ENCODE measurements at regions not wholly inside any gene's neighbourhood (a gene's known extent, or its start where the extent isn't known, plus 50 kb on each side); places are given as distances from the start of the nearest gene placed in this dataset.

DNA sequence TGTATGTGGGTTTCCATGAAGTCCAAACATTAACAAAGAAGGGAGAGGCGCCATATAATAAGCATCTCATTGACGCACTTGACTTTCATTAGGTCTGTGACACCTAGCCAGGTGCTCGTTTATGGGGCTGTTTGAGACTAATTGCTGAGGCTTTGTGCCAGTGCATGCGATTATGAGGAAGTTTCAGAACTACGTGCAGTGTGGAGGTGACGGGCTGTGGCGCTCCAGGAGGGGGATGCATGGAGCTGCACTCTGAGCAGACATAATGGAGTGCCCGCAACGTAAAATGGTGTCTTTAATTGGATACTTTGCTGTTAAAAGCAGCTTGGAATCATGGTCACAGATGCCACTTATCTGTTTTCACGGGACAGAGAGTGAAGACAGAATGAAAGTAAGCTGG lies 223.2 kb downstream of the FGF9 start:
- no peak overlapping the region for H3K4me3 ChIP-seq (ENCODE audit: low read length)
- H3K27me3 ChIP-seq (ENCODE audit: insufficient read depth, low read length) = no peaks in the 10 kb centered on the region
- no peaks in the 10 kb centered on the region for H3K9me3 ChIP-seq (ENCODE audit: low read length)
- H3K4me1 ChIP-seq (ENCODE audit: insufficient read depth, low read length) = no peaks in the 10 kb centered on the region
- H3K36me3 ChIP-seq (ENCODE audit: insufficient read depth, low read length) = no peaks in the 10 kb centered on the region
- no peak overlapping the region for H2AFZ ChIP-seq (ENCODE audit: low read depth, low read length)

DNA sequence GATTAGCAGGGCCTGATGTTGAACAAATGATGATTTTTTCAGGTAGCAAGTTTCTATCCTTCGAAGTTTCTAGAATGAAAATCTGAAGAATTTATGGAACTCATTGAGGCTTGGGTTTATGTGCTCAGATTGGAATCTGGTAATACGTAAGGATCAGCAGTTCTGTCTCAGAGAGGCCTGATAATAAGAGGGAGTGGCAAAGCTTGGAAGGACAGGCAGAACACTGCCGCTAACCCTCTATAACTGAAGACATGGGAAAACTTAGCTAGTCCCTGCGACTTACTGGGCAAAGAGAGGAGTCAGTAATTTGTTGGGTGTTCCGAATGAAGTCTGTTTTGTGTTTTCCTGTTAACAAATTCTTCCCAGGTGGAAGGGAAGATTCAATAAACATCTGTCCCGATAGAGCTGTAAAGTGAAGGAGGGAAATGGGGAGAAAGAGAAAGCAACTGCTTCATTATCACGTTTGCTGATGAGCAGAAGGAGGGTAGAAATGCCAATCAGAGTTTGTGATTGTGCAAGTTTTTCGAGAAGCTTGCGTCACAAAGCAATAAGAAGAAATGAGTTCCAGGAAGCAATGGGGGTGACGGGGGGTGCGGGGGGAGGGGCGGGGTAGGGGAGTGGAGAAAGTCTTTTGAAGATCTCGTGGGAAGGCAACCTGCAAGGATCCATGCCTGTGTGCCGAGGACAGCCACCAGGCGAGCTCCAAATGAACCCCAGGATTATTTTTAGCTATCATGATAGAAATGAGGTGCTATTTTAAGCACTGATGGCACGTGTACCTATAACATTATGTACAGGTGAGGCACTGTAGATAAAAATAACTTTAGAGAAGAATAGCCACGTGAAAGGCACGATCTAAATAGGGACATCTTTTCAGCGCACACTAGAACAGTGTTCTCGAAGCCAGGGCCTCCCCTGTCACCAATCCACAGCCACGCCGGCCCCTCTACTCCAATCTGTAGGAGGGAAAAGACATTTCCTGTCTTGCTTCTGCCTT lies 224.1 kb downstream of the FGF9 start:
- H3K9me3 ChIP-seq (ENCODE audit: low read length) = no peaks in the 10 kb centered on the region
- no peaks in the 10 kb centered on the region for H3K27me3 ChIP-seq (ENCODE audit: insufficient read depth, low read length)
- no peaks in the 10 kb centered on the region for H3K4me1 ChIP-seq (ENCODE audit: insufficient read depth, low read length)
- H3K4me3 ChIP-seq (ENCODE audit: low read length) = no peak overlapping the region
- H2AFZ ChIP-seq (ENCODE audit: low read depth, low read length) = no peak overlapping the region
- H3K36me3 ChIP-seq (ENCODE audit: insufficient read depth, low read length) = no peaks in the 10 kb centered on the region

DNA sequence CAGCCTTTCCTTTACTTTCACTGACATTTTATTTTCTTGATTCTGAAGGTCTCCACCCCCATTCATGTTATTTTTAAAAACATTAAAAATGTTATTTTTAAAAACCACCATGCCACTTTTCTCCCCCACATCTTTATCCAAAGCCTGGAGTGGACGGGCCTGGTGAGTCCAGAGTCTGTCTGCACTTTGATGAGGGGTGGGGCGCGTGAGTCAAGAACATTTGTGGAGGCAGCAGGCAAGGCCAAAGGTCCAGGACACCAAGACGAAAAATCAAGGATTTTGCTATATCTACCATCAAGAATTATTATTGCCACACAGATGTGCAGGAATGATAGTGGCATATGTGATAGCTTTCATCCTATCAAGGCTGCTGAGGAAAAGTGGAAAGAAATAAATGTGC lies 224.9 kb downstream of the FGF9 start:
- Histone ChIP-seq H3K27me3 (ENCODE audit: insufficient read depth, low read length) (no peaks in the 10 kb centered on the region), H3K36me3 (ENCODE audit: insufficient read depth, low read length) (no peaks in the 10 kb centered on the region), H3K9me3 (ENCODE audit: low read length) (no peaks in the 10 kb centered on the region), H3K4me1 (ENCODE audit: insufficient read depth, low read length) (no peaks in the 10 kb centered on the region), H3K4me3 (ENCODE audit: low read length) (no peak overlapping the region), H2AFZ (ENCODE audit: low read depth, low read length) (no peak overlapping the region)

DNA sequence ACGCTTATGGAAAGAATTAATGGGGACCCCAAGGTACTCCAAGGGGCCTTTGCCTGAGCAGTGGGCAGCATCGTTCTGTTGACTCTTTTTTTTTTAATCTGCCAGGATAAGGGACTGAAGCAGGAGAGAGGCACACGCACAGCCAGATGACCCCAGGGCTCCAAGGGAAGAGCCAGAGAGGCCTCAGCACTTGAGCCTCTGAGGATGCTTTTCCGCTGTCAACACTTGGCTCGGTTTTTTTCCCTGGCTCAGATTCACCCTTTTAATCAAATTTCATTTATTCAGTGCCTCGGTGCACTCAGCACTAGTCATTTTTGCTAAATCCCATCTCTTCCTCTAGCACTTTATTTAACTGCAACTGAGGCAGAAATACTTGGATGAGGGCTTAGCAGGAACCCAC lies 226.3 kb downstream of the FGF9 start:
- Histone ChIP-seq H3K27me3 (ENCODE audit: insufficient read depth, low read length) (no peaks in the 10 kb centered on the region), H3K9me3 (ENCODE audit: low read length) (no peaks in the 10 kb centered on the region), H3K4me1 (ENCODE audit: insufficient read depth, low read length) (no peaks in the 10 kb centered on the region), H3K4me3 (ENCODE audit: low read length) (no peak overlapping the region), H2AFZ (ENCODE audit: low read depth, low read length) (no peak overlapping the region), H3K36me3 (ENCODE audit: insufficient read depth, low read length) (no peaks in the 10 kb centered on the region)

DNA sequence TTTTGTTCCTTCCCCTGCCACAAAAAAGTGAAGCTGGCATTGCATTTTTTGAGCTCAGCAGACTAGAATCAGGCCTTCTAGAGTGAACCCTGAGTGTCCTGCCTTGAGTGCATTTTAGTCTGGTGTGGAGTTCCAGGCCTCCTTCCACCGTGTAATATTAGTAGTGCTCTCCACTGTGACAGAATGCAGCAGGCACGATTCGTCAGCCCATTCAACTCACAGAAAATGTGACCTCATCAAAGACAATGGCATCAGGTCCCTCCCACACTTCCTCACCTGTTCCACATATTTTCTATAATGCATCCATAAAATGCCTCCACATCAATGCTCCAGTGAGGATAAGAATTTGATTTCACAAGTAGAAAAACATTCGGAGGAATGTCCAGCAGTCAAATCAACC lies 227.6 kb downstream of the FGF9 start:
- no peaks in the 10 kb centered on the region for H3K9me3 ChIP-seq (ENCODE audit: low read length)
- H3K4me1 ChIP-seq (ENCODE audit: insufficient read depth, low read length) = no peaks in the 10 kb centered on the region
- no peaks in the 10 kb centered on the region for H3K27me3 ChIP-seq (ENCODE audit: insufficient read depth, low read length)
- H3K4me3 ChIP-seq (ENCODE audit: low read length) = no peak overlapping the region
- no peaks in the 10 kb centered on the region for H3K36me3 ChIP-seq (ENCODE audit: insufficient read depth, low read length)
- H2AFZ ChIP-seq (ENCODE audit: low read depth, low read length) = no peak overlapping the region

DNA sequence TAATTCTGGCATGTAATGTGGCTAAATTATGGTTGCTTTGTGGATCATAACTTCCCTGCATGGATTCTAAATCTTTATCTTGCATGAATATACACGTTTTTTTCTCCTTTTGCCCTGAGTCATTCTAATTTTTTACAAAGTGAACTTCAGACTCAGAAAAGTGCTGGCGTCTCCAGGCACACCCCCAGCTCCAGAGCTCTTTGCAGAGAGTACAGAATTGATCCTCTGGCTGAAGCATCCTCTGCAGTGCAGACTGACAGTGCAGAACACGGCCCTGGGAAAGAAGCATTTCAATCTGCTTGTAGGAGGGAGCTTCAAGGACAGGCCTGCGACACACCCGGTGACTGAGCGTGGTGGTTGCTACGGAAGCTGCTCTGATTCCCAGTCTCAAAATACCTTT lies 228.1 kb downstream of the FGF9 start:
- no peaks in the 10 kb centered on the region for H3K9me3 ChIP-seq (ENCODE audit: low read length)
- no peak overlapping the region for H3K4me3 ChIP-seq (ENCODE audit: low read length)
- no peaks in the 10 kb centered on the region for H3K4me1 ChIP-seq (ENCODE audit: insufficient read depth, low read length)
- H3K27me3 ChIP-seq (ENCODE audit: insufficient read depth, low read length) = no peaks in the 10 kb centered on the region
- H2AFZ ChIP-seq (ENCODE audit: low read depth, low read length) = no peak overlapping the region
- H3K36me3 ChIP-seq (ENCODE audit: insufficient read depth, low read length) = no peaks in the 10 kb centered on the region

DNA sequence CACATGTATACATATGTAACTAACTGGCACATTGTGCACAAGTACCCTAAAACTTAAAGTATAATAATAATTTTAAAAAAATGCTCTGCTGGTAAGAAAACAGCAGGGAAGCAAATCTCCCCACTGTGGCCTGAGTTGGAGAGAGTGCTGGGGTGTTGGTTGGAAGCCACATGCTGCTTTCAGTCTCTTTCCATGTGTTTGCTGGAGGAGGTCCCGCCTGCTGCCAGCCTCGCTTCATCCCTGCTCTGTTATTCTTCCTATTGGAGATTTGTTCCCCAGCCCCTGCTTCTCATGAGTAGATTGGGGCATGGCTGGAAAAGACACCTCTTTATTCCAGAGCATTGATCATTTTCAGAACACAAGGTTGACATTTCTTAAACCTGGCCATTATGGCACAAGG lies 230.5 kb downstream of the FGF9 start:
- no peaks in the 10 kb centered on the region for H3K27me3 ChIP-seq (ENCODE audit: insufficient read depth, low read length)
- no peaks in the 10 kb centered on the region for H3K9me3 ChIP-seq (ENCODE audit: low read length)
- H3K4me1 ChIP-seq (ENCODE audit: insufficient read depth, low read length) = no peaks in the 10 kb centered on the region
- H3K36me3 ChIP-seq (ENCODE audit: insufficient read depth, low read length) = no peaks in the 10 kb centered on the region
- no peak overlapping the region for H3K4me3 ChIP-seq (ENCODE audit: low read length)
- no peak overlapping the region for H2AFZ ChIP-seq (ENCODE audit: low read depth, low read length)

DNA sequence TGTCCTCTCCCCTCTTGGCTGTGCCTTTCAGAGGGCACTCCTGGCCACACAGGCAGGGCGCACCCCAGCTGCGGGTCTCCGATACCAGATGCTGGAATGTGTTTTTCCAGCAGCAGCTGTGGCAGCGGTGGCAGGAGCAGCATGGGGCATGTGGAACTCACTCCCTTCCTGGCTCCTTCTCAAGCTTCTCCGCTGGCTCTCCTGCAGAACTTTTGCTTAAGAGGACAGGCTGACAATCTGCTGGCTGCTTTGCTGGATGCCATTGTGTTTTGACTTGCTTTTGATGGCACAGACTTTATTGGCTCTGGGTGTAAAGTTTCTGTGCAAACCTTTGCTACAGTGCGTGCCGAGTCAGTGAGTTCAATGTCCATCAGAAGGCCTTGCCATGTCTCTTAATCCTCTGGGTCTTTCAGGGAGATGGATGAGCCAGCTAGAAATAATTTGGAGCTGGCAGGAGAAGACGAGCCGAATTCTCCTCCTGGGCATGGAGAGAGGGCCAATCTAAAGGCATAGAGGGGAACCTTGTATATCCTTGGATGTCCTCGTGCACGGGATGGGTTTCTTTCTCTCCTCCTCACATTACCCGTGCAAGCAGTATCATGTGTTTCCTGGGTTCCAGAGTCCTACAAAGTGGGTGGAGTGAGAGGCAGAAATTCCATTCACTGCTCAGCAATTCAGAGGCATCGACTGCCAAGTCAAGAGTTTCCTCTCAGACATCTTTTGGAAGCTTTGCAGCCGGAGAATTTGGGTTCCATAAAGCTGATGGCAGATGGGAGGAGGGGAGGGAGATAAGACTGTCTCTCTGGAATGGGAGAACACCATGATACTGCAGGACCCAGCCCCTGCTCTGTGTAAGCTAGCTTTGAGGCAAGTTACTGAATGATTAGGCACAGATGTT lies 231.2 kb downstream of the FGF9 start:
- Histone ChIP-seq H3K36me3 (ENCODE audit: insufficient read depth, low read length) (no peaks in the 10 kb centered on the region), H2AFZ (ENCODE audit: low read depth, low read length) (no peak overlapping the region), H3K27me3 (ENCODE audit: insufficient read depth, low read length) (no peaks in the 10 kb centered on the region), H3K4me3 (ENCODE audit: low read length) (no peak overlapping the region), H3K4me1 (ENCODE audit: insufficient read depth, low read length) (no peaks in the 10 kb centered on the region), H3K9me3 (ENCODE audit: low read length) (no peaks in the 10 kb centered on the region)

DNA sequence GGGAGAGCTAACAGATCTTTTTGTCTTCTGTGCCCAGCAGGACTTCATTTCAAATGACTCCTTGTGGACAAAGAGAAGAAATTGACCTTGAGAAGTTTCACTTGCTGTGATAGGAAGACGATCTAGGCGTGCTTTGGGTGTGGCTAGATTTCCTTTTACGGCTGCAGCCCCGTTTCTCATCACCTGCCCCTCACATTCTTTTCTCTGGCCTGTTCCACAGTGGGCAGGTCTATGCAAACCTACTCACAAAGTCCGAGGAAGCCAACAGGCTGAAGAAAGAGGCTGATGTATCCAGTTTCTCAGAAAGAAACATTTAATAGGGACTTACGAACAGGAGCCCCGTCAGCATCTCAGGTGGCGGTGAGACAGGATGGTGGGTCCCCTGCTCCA lies 231.8 kb downstream of the FGF9 start:
- H3K9me3 ChIP-seq (ENCODE audit: low read length) = no peaks in the 10 kb centered on the region
- no peak overlapping the region for H3K4me3 ChIP-seq (ENCODE audit: low read length)
- no peaks in the 10 kb centered on the region for H3K4me1 ChIP-seq (ENCODE audit: insufficient read depth, low read length)
- no peaks in the 10 kb centered on the region for H3K36me3 ChIP-seq (ENCODE audit: insufficient read depth, low read length)
- H3K27me3 ChIP-seq (ENCODE audit: insufficient read depth, low read length) = no peaks in the 10 kb centered on the region
- no peak overlapping the region for H2AFZ ChIP-seq (ENCODE audit: low read depth, low read length)

DNA sequence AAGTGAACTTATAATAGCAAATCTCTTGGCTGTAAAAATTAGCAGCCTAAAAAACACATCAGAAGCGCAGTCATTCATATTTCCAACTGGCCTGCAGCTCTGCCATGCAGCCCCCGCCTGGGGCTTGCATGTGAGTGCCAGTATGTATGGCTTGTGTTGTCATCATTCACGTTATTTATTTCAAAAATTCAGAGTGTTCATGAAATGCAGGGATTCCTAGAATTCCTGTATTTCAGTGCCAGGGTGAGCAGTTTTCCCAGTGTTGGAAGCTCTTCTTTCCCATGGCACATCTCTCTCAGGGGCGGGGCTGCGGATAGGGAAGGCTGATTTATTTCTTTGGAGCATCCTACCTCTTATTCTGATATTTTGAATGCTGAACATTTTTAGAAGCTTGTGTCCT lies 234.6 kb downstream of the FGF9 start:
- Histone ChIP-seq H2AFZ (ENCODE audit: low read depth, low read length) (no peak overlapping the region), H3K36me3 (ENCODE audit: insufficient read depth, low read length) (no peaks in the 10 kb centered on the region), H3K4me3 (ENCODE audit: low read length) (no peak overlapping the region), H3K4me1 (ENCODE audit: insufficient read depth, low read length) (no peaks in the 10 kb centered on the region), H3K27me3 (ENCODE audit: insufficient read depth, low read length) (no peaks in the 10 kb centered on the region), H3K9me3 (ENCODE audit: low read length) (no peaks in the 10 kb centered on the region)

DNA sequence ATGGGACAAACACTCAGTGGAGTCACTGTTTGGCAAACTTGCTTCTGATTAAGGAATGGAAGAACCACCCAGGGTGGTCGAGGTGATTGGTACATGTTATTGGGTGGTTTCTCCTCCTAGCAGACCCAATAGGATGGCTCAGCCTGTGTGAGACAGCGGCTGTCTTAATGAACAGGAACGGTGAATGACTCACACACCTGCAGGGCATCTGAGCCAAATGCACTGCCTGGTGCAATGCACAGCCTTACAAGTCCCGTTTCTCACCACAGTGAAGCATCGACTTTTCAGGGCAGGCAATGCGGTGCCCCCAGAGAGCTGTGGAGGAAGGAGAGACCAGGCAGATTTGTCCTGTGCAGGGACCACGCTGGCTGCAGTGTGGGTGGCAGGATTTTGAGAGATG lies 238.5 kb downstream of the FGF9 start:
- Histone ChIP-seq H3K4me3 (ENCODE audit: low read length) (no peak overlapping the region), H3K4me1 (ENCODE audit: insufficient read depth, low read length) (no peaks in the 10 kb centered on the region), H2AFZ (ENCODE audit: low read depth, low read length) (no peak overlapping the region)

DNA sequence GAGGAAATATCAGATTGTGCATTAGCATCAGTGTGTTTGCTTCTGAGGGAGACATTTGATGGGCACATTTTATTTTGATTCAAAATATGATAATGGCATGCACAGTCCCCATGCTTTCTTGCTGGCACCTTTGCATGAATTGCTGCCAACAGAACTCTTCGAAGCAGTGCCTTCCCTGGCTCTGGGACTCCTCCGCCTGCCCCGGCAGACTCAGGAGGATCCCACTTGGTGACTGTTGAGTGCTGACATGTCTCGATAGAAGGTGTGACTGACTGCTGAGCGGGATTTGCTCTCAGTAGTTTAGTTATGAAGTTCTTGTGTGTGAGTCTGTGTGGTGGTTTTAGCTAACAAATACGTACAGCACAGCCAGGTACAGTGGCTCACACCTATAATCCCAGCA lies 239.7 kb downstream of the FGF9 start:
- H3K4me1 ChIP-seq (ENCODE audit: insufficient read depth, low read length) = no peaks in the 10 kb centered on the region
- H3K27me3 ChIP-seq (ENCODE audit: insufficient read depth, low read length) = no peaks in the 10 kb centered on the region
- no peak overlapping the region for H3K4me3 ChIP-seq (ENCODE audit: low read length)
- no peak overlapping the region for H2AFZ ChIP-seq (ENCODE audit: low read depth, low read length)
- H3K9me3 ChIP-seq (ENCODE audit: low read length) = no peaks in the 10 kb centered on the region
- H3K36me3 ChIP-seq (ENCODE audit: insufficient read depth, low read length) = no peaks in the 10 kb centered on the region

More for the DNA sequence above, 238.5 kb downstream of the FGF9 start:
- no peaks in the 10 kb centered on the region for H3K9me3 ChIP-seq (ENCODE audit: low read length)
- no peaks in the 10 kb centered on the region for H3K36me3 ChIP-seq (ENCODE audit: insufficient read depth, low read length)
- H3K27me3 ChIP-seq (ENCODE audit: insufficient read depth, low read length) = no peaks in the 10 kb centered on the region

DNA sequence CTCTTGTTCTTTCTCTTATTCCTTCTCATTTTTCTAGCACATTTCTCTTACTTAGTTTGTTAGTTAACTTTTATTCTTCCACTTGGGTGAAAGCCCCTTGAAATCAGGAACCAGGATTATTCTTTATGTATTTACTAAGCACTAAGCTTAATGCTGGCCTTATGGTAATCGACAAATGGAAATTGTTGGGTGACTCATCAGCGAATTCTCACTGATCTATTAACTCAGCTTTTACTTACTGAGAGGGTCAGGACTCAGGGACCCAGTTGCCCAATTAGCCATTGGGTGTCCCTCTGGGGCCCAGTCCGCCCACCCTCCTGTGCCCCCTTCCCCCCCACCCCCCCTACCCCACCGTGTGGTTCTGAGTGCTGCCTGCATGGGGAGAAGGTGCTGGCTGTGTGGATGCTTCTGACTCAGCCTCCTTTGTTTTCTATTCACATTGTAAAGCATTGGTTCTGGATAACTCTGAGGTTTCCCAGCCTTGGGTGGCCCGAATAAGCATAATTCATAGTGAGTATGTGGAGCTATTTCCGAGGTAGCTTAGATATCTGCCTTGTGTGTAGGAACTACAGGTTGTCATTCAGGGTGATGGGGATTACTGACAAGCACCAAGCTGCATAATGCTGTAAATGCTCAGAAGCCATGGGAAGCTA lies 240.9 kb downstream of the FGF9 start:
- Histone ChIP-seq H2AFZ (ENCODE audit: low read depth, low read length) (no peak overlapping the region), H3K36me3 (ENCODE audit: insufficient read depth, low read length) (no peaks in the 10 kb centered on the region), H3K4me3 (ENCODE audit: low read length) (no peak overlapping the region), H3K4me1 (ENCODE audit: insufficient read depth, low read length) (no peaks in the 10 kb centered on the region), H3K9me3 (ENCODE audit: low read length) (no peaks in the 10 kb centered on the region), H3K27me3 (ENCODE audit: insufficient read depth, low read length) (no peaks in the 10 kb centered on the region)

Measured in neuron (in vitro differentiated cells).